ENCODE measurements at regions not wholly inside any gene's neighbourhood (a gene's known extent, or its start where the extent isn't known, plus 50 kb on each side); places are given as distances from the start of the nearest gene placed in this dataset.

GRCh38 chr20:24138951-24139350 lies 150.4 kb upstream of the GGTLC1 start:
- TF ChIP-seq CTCF (IDR thresholded peaks at IDR 0.05; ENCODE audit: unreplicated experiment): no peak
- no TSS peak for BruUV-seq (replicated peaks)
- CTCF ChIA-PET: interaction anchor here (0.7 kb wide), 1 partner anchor 565 kb away, joined by 3 read pairs; no protein-coding TSS in a partner anchor

GRCh38 chr20:24138196-24138857 lies 149.7 kb upstream of the GGTLC1 start:
- Mint-ChIP-seq H3K27ac (ENCODE audit: unreplicated experiment) (no peak overlapping the region), H3K36me3 (ENCODE audit: insufficient read depth, unreplicated experiment) (no peaks in the 10 kb centered on the region), H3K4me1 (ENCODE audit: low read depth, unreplicated experiment) (no peaks in the 10 kb centered on the region), H3K27me3 (ENCODE audit: unreplicated experiment) (no peaks in the 10 kb centered on the region), H3K4me3 (ENCODE audit: low read depth, unreplicated experiment) (no peak overlapping the region), H3K9me3 (ENCODE audit: low read depth, unreplicated experiment) (no peaks in the 10 kb centered on the region)
- no peak for DNase-seq
- intact Hi-C loops (cut with micrococcal nuclease; ENCODE audit: unreplicated experiment): no loop called here
- no peak for TF ChIP-seq CTCF (IDR thresholded peaks at IDR 0.05; ENCODE audit: unreplicated experiment)
- CTCF ChIA-PET: interaction anchor here (0.7 kb wide), 1 partner anchor 564 kb away, joined by 3 read pairs; no protein-coding TSS in a partner anchor
- no TSS peak for BruUV-seq (replicated peaks)

More at GRCh38 chr20:24138951-24139350, 150.4 kb upstream of the GGTLC1 start:
- intact Hi-C loops (cut with micrococcal nuclease; ENCODE audit: unreplicated experiment): no loop called here
- H3K4me3 Mint-ChIP-seq (ENCODE audit: low read depth, unreplicated experiment): no peak overlapping the region
- DNase-seq: no peak
- no peak overlapping the region for H3K27ac Mint-ChIP-seq (ENCODE audit: unreplicated experiment)
- no peaks in the 10 kb centered on the region for H3K36me3 Mint-ChIP-seq (ENCODE audit: insufficient read depth, unreplicated experiment)
- no peaks in the 10 kb centered on the region for H3K9me3 Mint-ChIP-seq (ENCODE audit: low read depth, unreplicated experiment)
- H3K27me3 Mint-ChIP-seq (ENCODE audit: unreplicated experiment): no peaks in the 10 kb centered on the region
- no peaks in the 10 kb centered on the region for H3K4me1 Mint-ChIP-seq (ENCODE audit: low read depth, unreplicated experiment)

GRCh38 chr20:24136659-24137246 lies 148.2 kb upstream of the GGTLC1 start:
- no peak for TF ChIP-seq CTCF (IDR thresholded peaks at IDR 0.05; ENCODE audit: unreplicated experiment)
- H3K9me3 Mint-ChIP-seq (ENCODE audit: low read depth, unreplicated experiment): no peaks in the 10 kb centered on the region
- H3K36me3 Mint-ChIP-seq (ENCODE audit: insufficient read depth, unreplicated experiment): no peaks in the 10 kb centered on the region
- peaks cover 8% of the 10 kb centered on the region for H3K27me3 Mint-ChIP-seq (ENCODE audit: unreplicated experiment)
- CTCF ChIA-PET: no interaction called here
- H3K4me3 Mint-ChIP-seq (ENCODE audit: low read depth, unreplicated experiment): no peak overlapping the region
- DNase-seq: no peak
- BruUV-seq (replicated peaks): no TSS peak
- no peaks in the 10 kb centered on the region for H3K4me1 Mint-ChIP-seq (ENCODE audit: low read depth, unreplicated experiment)
- intact Hi-C loops (cut with micrococcal nuclease; ENCODE audit: unreplicated experiment): no loop called here
- no peak overlapping the region for H3K27ac Mint-ChIP-seq (ENCODE audit: unreplicated experiment)

GRCh38 chr20:24135781-24136180 lies 147.2 kb upstream of the GGTLC1 start:
- Mint-ChIP-seq H3K27ac (ENCODE audit: unreplicated experiment) (no peak overlapping the region), H3K9me3 (ENCODE audit: low read depth, unreplicated experiment) (no peaks in the 10 kb centered on the region), H3K36me3 (ENCODE audit: insufficient read depth, unreplicated experiment) (no peaks in the 10 kb centered on the region), H3K4me1 (ENCODE audit: low read depth, unreplicated experiment) (no peaks in the 10 kb centered on the region), H3K4me3 (ENCODE audit: low read depth, unreplicated experiment) (no peak overlapping the region), H3K27me3 (ENCODE audit: unreplicated experiment) (peaks cover 8% of the 10 kb centered on the region)
- no peak for DNase-seq
- BruUV-seq (replicated peaks): no TSS peak
- intact Hi-C loops (cut with micrococcal nuclease; ENCODE audit: unreplicated experiment): no loop called here
- no peak for TF ChIP-seq CTCF (IDR thresholded peaks at IDR 0.05; ENCODE audit: unreplicated experiment)
- CTCF ChIA-PET: no interaction called here
